Cardiac septum (tissue), 1 donor: ENCODE measurements at regions not wholly inside any gene's neighbourhood (a gene's known extent, or its start where the extent isn't known, plus 50 kb on each side); places are given as distances from the start of the nearest gene placed in this dataset.

Experiments
- DNase-seq: peaks from one replicate; pipeline ENCODE4 v3.0.0-alpha.2; 2020; ENCODE audit warnings: low spot score
- intact Hi-C: fragments of 100-400 bp; cut with DNase I; formaldehyde crosslinking; loops from one replicate; pipeline ENCODE4 v1.14.0; 2022
- donor health status: DM: no; HTN: no; CAD: no.

GRCh38 chr18:7288544-7288943 is 57.7 kb downstream of the LRRC30 start:
- DNase-seq = no peak
- intact Hi-C loops = no loop called here

DNA sequence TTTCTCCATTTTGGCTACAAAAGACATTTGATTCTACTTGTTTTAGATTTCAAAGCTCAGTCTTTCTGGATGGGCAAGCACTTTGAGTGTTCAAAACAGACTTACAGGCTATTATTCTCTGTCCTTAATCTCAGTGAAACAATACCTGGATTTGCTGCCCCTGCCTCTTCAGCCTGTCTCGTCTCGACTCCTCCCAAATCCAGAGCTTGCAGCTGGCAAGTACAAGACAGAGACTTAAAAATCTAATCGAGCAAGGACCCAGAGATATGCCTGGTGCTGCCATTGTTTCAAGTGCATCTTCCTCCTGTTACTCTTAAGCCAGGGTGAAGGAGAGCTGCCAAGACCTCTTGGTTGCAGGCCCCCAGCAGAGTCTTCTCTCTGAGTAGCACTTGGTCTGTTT is 59.2 kb downstream of the LRRC30 start:
- intact Hi-C loops = no loop called here
- DNase-seq = no peak

DNA sequence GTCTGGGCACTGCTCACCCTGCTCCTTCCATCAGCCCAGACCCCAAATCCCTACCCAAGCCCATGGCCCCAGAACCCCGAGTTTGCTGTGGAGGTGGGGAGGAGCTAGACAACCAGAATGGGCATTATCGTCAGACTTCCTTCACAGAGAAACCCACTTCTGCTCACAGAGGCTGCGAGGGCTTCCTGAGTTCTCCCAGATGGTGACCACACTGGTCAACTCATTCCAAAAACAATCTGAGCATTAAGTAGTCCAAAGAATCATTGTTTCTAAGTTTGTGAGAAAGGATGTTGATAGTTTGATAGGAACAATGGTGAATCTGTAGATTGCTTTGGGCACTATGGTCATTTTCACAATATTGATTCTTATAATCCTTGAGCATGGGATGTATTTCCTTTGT is 60.2 kb downstream of the LRRC30 start:
- intact Hi-C loops = no loop called here

GRCh38 chr18:7298149-7298548 is 67.3 kb downstream of the LRRC30 start:
- intact Hi-C loops = no loop called here
- no peak for DNase-seq

More for the DNA sequence above, 60.2 kb downstream of the LRRC30 start:
- no peak for DNase-seq

DNA sequence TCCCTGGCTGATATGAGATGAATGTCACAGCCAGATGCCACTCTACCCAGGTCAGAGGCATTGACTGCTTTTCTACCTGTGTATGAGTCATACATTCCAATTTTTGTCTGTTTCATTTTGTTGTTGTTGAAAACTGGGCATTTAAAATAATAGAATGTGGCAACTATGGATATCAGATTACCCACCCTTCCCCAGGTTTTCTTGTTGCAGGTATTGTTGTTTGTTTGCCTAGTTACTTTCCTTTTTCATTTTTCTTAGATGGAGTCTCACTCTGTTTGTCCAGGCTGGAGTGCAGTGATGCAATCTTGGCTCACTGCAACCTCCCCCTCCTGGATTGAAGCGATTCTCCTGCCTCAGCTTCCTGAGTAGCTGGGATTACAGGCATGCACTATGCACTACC is 70.2 kb downstream of the LRRC30 start:
- intact Hi-C loops = no loop called here

GRCh38 chr18:7303316-7304060 is 72.6 kb downstream of the LRRC30 start:
- intact Hi-C loops = no loop called here
- DNase-seq = no peak

More for the DNA sequence above, 70.2 kb downstream of the LRRC30 start:
- no peak for DNase-seq

- intact Hi-C loops = no loop called here
- DNase-seq = no peak
These were observed 73.1 kb downstream of the LRRC30 start for GRCh38 chr18:7304061-7304370.

DNA sequence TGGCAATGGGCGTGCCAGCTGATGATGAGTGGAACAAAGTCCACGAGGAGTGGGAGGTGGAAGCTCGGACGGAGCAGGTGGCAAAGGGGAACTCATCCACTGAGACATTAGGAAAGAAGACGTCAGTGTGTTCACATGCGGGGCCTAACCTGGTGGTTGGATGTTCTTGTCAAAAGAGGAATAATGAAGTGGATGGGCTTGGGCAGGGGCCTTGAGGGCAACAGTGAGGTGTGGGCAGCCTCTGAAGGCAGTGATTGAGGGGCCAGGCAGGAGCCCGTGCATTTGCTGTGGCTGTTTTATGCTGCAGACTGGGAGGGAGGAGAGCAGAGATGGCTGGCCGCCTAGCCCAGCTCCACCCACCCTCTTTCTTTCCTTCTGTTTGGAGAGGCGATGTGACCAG is 74.5 kb downstream of the LRRC30 start:
- intact Hi-C loops = no loop called here

GRCh38 chr18:7307030-7307429 is 76.1 kb downstream of the LRRC30 start:
- DNase-seq = no peak

More for the DNA sequence above, 74.5 kb downstream of the LRRC30 start:
- DNase-seq = no peak

DNA sequence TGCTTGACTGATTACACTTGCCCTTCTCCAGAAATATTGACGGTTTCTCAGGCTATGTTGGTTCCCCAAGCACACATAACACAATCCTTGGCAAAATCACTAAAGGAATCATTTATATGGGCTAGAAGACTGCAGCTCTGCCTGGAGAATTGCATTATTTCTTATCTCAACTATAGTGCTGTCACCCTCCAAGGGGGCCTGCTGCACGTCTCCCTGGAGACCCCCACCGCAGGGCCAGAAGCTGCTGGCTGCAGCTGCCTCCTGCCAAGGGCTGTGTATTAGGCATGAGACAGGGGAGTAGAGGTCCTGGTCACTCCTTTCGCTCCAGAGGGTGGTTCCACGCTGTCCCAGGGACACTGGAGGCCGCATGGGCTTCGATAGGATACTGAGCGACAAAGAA is 76.6 kb downstream of the LRRC30 start:
- DNase-seq = no peak
- intact Hi-C loops = no loop called here

More at GRCh38 chr18:7307030-7307429, 76.1 kb downstream of the LRRC30 start:
- intact Hi-C loops = no loop called here

- intact Hi-C loops = no loop called here
- no peak for DNase-seq
These were observed 86.9 kb downstream of the LRRC30 start for GRCh38 chr18:7317804-7318231.

- no peak for DNase-seq
- intact Hi-C loops = no loop called here
These were observed 88.3 kb downstream of the LRRC30 start for GRCh38 chr18:7319161-7319560.

- DNase-seq = no peak
- intact Hi-C loops = no loop called here
These were observed 90.9 kb downstream of the LRRC30 start for GRCh38 chr18:7321831-7322230.

DNA sequence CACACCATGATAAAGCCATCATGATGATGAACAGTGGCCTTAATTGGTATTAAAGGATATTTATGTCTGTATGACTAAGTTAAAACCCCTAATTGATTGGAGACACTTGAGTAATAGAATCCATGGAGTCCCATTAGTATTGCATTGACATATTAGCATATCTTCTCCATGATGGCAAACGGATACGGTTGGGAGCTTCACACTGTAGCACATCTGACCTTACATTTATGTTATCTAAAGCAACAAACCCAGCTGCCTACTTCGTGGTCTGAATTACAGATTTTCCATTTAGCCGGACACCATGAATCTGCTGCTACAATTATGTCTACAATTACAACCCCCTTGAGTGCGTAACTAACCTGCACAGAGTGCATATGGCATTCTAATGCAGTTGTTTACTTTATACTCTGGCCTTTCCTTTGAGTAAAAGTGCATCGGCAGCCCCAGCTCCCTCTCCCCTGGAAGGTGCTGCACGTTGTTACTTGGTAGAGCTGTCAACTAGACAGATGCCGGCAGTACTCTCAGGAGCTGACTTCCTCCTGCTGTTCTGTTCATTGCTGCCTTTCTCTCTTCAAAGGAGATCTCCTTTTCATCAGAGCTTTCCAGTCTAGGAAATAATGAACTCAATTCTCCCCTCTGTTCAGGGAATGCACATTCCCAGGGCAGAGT is 92.1 kb downstream of the LRRC30 start:
- no peak for DNase-seq
- intact Hi-C loops = no loop called here

DNA sequence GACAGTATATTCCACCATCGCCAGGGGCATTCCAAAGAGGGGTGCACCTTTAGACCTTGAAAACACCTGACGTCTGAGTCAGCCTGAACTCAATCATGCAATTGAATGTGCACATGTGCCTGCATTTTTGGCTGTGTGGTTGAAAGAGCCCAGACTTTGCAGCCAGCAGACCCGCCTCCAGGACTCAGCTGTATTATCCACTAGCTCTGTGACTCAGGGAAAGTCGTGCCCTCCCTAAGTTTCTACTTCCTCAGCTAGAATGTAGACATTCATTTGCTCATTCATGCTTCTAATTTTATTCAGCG is 94.2 kb downstream of the LRRC30 start:
- DNase-seq = no peak
- intact Hi-C loops = loop anchor here (2.0 kb wide), 2 partner anchors 46 to 52 kb away; no protein-coding TSS in a partner anchor

- intact Hi-C loops = no loop called here
- no peak for DNase-seq
These were observed 98.1 kb downstream of the LRRC30 start for GRCh38 chr18:7329016-7329415.

DNA sequence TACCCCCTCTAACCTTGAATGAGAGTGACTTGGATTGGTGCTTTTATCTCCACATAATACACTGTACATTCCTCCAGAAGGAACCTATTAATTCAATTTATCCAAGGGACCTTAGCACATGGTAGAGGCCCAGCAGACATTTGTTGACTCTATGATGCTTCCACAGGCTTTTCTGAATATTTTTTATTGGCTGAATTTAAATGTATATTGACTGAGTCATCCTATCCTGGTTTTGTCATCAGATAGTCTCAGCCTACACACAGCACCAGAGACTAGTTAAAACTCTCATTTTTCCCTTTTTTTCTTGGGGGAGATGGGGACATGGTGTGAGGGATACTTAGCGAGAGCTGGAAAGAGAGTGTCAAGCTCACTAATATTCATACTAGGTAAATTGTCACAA is 101.6 kb downstream of the LRRC30 start:
- no peak for DNase-seq
- intact Hi-C loops = no loop called here

DNA sequence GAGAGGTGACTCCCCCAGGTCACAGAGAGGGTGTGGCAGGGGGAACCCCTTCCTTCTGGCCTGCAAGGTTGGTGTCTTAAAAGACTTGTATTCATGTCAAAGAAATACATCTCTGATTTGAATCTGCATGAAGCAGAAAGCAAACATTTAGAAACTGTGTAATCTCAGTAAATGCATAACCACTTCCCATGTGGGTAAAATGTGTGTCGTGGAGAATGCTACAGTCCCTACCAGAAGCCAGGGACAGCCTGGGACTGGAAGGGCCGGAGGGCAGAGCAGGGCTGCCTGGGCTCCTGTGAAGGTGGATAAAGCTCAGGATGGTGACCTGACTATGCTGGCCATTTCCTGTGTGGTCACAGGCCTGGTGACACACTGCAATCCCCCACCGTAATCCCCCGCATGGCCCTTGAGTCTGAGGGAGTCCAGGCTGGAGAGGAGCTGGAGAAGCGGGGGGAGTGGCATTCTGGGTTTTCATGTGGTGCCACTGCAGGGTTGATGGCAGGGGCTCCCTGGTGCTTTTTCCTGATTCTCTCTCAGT is 102.2 kb downstream of the LRRC30 start:
- DNase-seq = no peak
- intact Hi-C loops = no loop called here

GRCh38 chr18:7334973-7335568 is 104.2 kb downstream of the LRRC30 start:
- DNase-seq = no peak
- intact Hi-C loops = no loop called here

DNA sequence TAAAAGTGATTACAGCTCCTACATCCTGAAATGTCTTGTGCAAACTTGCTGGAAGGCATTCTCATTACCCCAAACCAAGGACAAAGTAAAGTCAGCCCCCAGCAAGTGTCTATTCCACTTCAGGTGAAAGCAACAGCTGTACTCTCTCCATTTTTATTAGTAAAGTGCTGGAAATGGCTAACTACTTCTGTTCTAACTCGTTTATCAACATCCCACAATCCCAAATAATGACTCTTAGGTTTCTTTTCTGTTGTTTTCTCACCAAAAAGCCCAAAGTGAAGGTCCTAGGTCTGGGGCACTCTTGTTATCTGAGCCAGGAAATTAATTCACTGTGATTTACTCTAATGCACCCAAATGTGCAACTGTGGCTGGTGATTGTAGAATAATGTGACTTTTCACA is 105.7 kb downstream of the LRRC30 start:
- DNase-seq = no peak
- intact Hi-C loops = no loop called here

- intact Hi-C loops = no loop called here
These were observed 108.0 kb downstream of the LRRC30 start for GRCh38 chr18:7338846-7339245.

More at GRCh38 chr18:7338846-7339245, 108.0 kb downstream of the LRRC30 start:
- DNase-seq = no peak
